Panc1 (cell line): ENCODE measurements at regions not wholly inside any gene's neighbourhood (a gene's known extent, or its start where the extent isn't known, plus 50 kb on each side); places are given as distances from the start of the nearest gene placed in this dataset.

Experiments
- ATAC-seq: fragments of 200-7000 bp; cut with Tn5 transposase; 2 replicates; pipeline ENCODE4 v1.9.1; 2020; ENCODE audit warnings: mild to moderate bottlenecking, moderate library complexity
- BruUV-seq: library from RNA; stranded (reverse); fragments of 400-500 nt; replicated peaks from 2 replicates; lab custom pipeline; 2021; lab: Mats Ljungman, UMichigan
- CTCF ChIA-PET: fragments of 300-600 bp; sonication (Branson Sonifier 250); formaldehyde crosslinking; loops from one replicate; lab custom pipeline; 2022; ENCODE audit warnings: antibody characterized with exemption; lab: Charles Lee
- POLR2A ChIA-PET: fragments of 300-600 bp; sonication (Branson Sonifier 250); formaldehyde crosslinking; loops from one replicate; lab custom pipeline; 2022; ENCODE audit warnings: antibody characterized with exemption; lab: Charles Lee
- DNase-seq: peaks from one replicate; pipeline ENCODE4 v3.0.0-alpha.2; 2010; ENCODE audit warnings: low read depth, low spot score
- H3K27ac ChIP-seq: 2 replicates; pipeline ENCODE4 v1.5.1; 2011; ENCODE audit warnings: mild to moderate bottlenecking, low read length, inconsistent platforms
- H3K27me3 ChIP-seq: fragments of 200-500 bp; sonication (Bioruptor generic); 2 replicates; pipeline ENCODE4 v1.6.0; 2014; ENCODE audit warnings: low read length, inconsistent platforms; ENCODE audit not compliant: control insufficient read depth, insufficient read depth
- H3K36me3 ChIP-seq: fragments of 200-500 bp; sonication (Bioruptor generic); 2 replicates; pipeline ENCODE4 v1.5.1; 2014; ENCODE audit warnings: inconsistent platforms, mild to moderate bottlenecking, low read length, moderate library complexity; ENCODE audit not compliant: control insufficient read depth, insufficient read depth
- H3K4me1 ChIP-seq: 2 replicates; pipeline ENCODE4 v1.5.1; 2011; ENCODE audit warnings: inconsistent platforms, mild to moderate bottlenecking, low read length, moderate library complexity; ENCODE audit not compliant: control insufficient read depth, insufficient read depth
- H3K4me3 ChIP-seq, 2 experiments: 2 replicates each; pipeline ENCODE4 v1.5.1; 2011 to 2012; ENCODE audit warnings: low read depth in 2 of 2, low read length in 2 of 2, mild to moderate bottlenecking in 2 of 2, inconsistent platforms in 1 of 2, moderate library complexity in 1 of 2
- H3K9me3 ChIP-seq: fragments of 200-500 bp; sonication (Bioruptor generic); 2 replicates; pipeline ENCODE4 v1.5.1; 2014; ENCODE audit warnings: low read depth, mild to moderate bottlenecking, inconsistent platforms, low read length, moderate library complexity; ENCODE audit not compliant: control insufficient read depth, insufficient read depth
- POLR2AphosphoS5 ChIP-seq: IDR thresholded peaks from 2 replicates; pipeline ENCODE4 v1.6.1; 2012; ENCODE audit warnings: mild to moderate bottlenecking, low read depth, low read length, moderate library complexity
- SIN3A ChIP-seq: IDR thresholded peaks from 2 replicates; pipeline ENCODE4 v1.6.1; 2012; ENCODE audit warnings: low read depth, mild to moderate bottlenecking, low read length, moderate library complexity, borderline replicate concordance; ENCODE audit not compliant: insufficient read depth
- TCF7L2 ChIP-seq: IDR thresholded peaks from 2 replicates; pipeline ENCODE4 v1.6.1; 2011; ENCODE audit warnings: mild to moderate bottlenecking, low read depth, low read length, inconsistent platforms
- in situ Hi-C: cut with HindIII; loops from 2 replicates; pipeline ENCODE4 v1.10.0; 2016; ENCODE audit warnings: low sequenced_read_pairs, low pct_unique_long_range_greater_than_20kb
- intact Hi-C: fragments of 100-400 bp; cut with micrococcal nuclease; formaldehyde crosslinking; loops from one replicate; pipeline ENCODE4 v1.10.0; 2022; ENCODE audit not compliant: unreplicated experiment
- TF ChIP-seq, protein P1 (sequence below): fragments of 450-650 bp; IDR thresholded peaks from 2 replicates; pipeline ENCODE4 v1.5.1; 2017; ENCODE audit warnings: mild to moderate bottlenecking
- TF ChIP-seq, protein P2 (sequence below), 2 experiments: IDR thresholded peaks; 2 replicates each; pipeline ENCODE4 v1.6.1; 2011 to 2012; ENCODE audit warnings: low read depth in 2 of 2, control low read depth in 1 of 2, low read length in 1 of 2, mild to moderate bottlenecking in 1 of 2, moderate library complexity in 1 of 2; ENCODE audit not compliant: insufficient read depth in 1 of 2

DNA sequence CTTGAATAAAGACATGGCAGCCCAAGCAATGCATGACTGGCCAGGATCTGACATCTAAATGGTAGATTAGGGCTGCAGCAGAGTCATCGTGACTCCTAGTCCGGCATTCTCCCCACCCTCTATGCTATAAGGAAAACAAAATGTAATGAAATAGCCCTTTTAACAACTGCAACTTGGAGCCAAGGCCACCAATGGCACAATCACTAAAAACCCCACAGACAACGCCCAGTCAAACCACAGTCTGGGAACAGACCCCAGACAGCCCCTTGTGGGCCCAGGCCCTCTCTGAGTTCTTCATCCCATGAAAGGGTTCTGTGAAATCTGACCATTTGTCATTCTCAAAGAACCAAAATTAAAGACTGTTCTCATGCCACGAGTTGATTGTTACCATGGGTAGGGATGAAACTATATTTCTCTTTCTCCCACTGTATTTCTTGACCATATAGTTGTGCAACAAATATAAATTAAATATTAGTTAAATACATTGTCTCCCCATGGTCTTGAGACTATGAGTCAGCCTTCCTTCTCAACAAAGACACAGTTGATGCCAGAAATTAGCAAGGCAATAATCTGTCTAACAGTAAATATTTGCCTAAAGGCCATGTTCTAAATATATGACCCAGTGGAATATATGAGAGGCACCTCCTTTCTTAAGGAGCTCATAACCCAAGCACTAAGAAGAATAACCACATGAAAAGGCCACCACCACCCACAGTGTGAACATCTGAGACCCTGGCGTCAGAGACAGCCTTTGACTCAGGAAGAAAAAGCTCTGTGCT lies 85.6 kb upstream of the SSTR4 start:
- no peak for DNase-seq
- Histone ChIP-seq H3K9me3 (no peaks in the 10 kb centered on the region), H3K4me3 (no peak overlapping the region), H3K4me1 (no peaks in the 10 kb centered on the region), H3K36me3 (no peaks in the 10 kb centered on the region), H3K27ac (no peak overlapping the region), H3K27me3 (peaks cover 3% of the 10 kb centered on the region; the same call in 1 of the 2 replicates)
- TF ChIP-seq TCF7L2 = no peak
- in situ Hi-C loops (no loop called here), intact Hi-C loops (no loop called here)
- CTCF ChIA-PET = no interaction called here
- POLR2A ChIA-PET = no interaction called here
- no peak for ATAC-seq
- BruUV-seq = no TSS peak

DNA sequence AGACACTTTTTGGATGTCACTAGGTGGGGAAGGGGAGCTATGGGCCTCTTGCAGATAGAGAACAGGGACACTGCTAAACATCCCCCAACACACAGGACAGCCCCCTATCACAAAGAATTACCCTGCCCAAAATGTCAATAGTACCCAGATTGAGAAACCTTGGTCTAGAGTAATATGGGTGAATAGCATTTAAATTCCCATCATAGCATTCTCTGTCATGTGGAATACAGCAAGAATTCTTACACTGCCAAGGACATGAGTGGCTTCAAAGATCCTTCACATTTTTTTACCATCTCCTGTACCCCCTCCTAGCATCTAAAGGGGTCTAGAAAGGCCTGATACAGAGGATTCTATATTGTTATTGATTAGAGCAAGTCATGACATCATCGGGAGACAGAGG lies 83.1 kb upstream of the SSTR4 start:
- ChIA-PET CTCF (no interaction called here), POLR2A (no interaction called here)
- TF ChIP-seq, protein P1, sequence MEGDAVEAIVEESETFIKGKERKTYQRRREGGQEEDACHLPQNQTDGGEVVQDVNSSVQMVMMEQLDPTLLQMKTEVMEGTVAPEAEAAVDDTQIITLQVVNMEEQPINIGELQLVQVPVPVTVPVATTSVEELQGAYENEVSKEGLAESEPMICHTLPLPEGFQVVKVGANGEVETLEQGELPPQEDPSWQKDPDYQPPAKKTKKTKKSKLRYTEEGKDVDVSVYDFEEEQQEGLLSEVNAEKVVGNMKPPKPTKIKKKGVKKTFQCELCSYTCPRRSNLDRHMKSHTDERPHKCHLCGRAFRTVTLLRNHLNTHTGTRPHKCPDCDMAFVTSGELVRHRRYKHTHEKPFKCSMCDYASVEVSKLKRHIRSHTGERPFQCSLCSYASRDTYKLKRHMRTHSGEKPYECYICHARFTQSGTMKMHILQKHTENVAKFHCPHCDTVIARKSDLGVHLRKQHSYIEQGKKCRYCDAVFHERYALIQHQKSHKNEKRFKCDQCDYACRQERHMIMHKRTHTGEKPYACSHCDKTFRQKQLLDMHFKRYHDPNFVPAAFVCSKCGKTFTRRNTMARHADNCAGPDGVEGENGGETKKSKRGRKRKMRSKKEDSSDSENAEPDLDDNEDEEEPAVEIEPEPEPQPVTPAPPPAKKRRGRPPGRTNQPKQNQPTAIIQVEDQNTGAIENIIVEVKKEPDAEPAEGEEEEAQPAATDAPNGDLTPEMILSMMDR = no peak
- TF ChIP-seq TCF7L2 (no peak), POLR2AphosphoS5 (no peak), SIN3A (no peak)
- TF ChIP-seq, protein P2, sequence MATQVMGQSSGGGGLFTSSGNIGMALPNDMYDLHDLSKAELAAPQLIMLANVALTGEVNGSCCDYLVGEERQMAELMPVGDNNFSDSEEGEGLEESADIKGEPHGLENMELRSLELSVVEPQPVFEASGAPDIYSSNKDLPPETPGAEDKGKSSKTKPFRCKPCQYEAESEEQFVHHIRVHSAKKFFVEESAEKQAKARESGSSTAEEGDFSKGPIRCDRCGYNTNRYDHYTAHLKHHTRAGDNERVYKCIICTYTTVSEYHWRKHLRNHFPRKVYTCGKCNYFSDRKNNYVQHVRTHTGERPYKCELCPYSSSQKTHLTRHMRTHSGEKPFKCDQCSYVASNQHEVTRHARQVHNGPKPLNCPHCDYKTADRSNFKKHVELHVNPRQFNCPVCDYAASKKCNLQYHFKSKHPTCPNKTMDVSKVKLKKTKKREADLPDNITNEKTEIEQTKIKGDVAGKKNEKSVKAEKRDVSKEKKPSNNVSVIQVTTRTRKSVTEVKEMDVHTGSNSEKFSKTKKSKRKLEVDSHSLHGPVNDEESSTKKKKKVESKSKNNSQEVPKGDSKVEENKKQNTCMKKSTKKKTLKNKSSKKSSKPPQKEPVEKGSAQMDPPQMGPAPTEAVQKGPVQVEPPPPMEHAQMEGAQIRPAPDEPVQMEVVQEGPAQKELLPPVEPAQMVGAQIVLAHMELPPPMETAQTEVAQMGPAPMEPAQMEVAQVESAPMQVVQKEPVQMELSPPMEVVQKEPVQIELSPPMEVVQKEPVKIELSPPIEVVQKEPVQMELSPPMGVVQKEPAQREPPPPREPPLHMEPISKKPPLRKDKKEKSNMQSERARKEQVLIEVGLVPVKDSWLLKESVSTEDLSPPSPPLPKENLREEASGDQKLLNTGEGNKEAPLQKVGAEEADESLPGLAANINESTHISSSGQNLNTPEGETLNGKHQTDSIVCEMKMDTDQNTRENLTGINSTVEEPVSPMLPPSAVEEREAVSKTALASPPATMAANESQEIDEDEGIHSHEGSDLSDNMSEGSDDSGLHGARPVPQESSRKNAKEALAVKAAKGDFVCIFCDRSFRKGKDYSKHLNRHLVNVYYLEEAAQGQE (IDR thresholded peaks at IDR 0.05; ENCODE audit: insufficient read depth in 1 of 2, low read depth in 2 of 2, low read length in 1 of 2) = no peak
- no TSS peak for BruUV-seq
- Histone ChIP-seq H3K27ac (no peak overlapping the region), H3K9me3 (no peaks in the 10 kb centered on the region), H3K36me3 (no peaks in the 10 kb centered on the region), H3K27me3 (peaks cover 3% of the 10 kb centered on the region; the same call in 1 of the 2 replicates), H3K4me3 (no peak overlapping the region), H3K4me1 (no peaks in the 10 kb centered on the region)
- in situ Hi-C loops (no loop called here), intact Hi-C loops (no loop called here)
- ATAC-seq (no peak), DNase-seq (no peak)

DNA sequence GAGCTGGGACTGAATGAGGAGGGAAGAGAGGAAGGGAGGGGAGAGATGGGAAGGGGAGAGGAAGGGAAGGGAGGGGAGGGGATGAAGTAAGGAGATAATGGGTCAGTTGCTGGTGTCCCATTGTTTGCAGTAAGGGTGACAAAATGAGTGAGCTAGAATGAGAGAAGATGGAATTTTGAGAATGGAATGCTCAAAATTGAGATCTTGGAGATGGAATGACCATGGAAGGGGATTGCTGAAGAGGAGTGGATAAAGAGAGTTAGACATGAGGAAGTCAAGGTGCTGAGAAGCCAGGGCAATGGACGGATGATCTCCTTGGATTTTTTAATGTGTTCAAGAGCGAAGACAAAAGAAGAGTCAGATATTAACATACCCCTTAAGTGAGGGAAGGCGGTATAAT lies 80.5 kb upstream of the SSTR4 start:
- POLR2A ChIA-PET = no interaction called here
- in situ Hi-C loops = no loop called here

More for the DNA sequence above, 80.5 kb upstream of the SSTR4 start:
- CTCF ChIA-PET = no interaction called here
- H3K4me3 ChIP-seq = no peak overlapping the region
- no peak for DNase-seq
- no TSS peak for BruUV-seq
- no peaks in the 10 kb centered on the region for H3K9me3 ChIP-seq
- peaks cover 3% of the 10 kb centered on the region; the same call in 1 of the 2 replicates for H3K27me3 ChIP-seq
- TF ChIP-seq TCF7L2 (no peak), POLR2AphosphoS5 (no peak), SIN3A (no peak)
- TF ChIP-seq, protein P1 = no peak
- TF ChIP-seq, protein P2 (IDR thresholded peaks at IDR 0.05; ENCODE audit: insufficient read depth in 1 of 2, low read depth in 2 of 2, low read length in 1 of 2) = no peak
- no peaks in the 10 kb centered on the region for H3K4me1 ChIP-seq
- H3K27ac ChIP-seq = no peak overlapping the region
- no peak for ATAC-seq
- no peaks in the 10 kb centered on the region for H3K36me3 ChIP-seq
- intact Hi-C loops = no loop called here
